ENCODE measurements at regions not wholly inside any gene's neighbourhood (a gene's known extent, or its start where the extent isn't known, plus 50 kb on each side); places are given as distances from the start of the nearest gene placed in this dataset.
"Not testable (repeated sequence)": the region's sequence is repeated elsewhere in the genome, so short reads cannot be mapped to it uniquely, and the experiment has no call there.

- DNase-seq: no peak
These were observed 771.4 kb downstream of the AACS start for GRCh38 chr12:125836647-125837046.

GRCh38 chr12:125841332-125841731 is 776.1 kb downstream of the AACS start:
- DNase-seq: no peak

- no peak for DNase-seq
These were observed 786.9 kb downstream of the AACS start for GRCh38 chr12:125852116-125852515.

GRCh38 chr12:125852679-125853078 is 787.4 kb downstream of the AACS start:
- no peak for DNase-seq

- DNase-seq: no peak
These were observed 788.4 kb downstream of the AACS start for GRCh38 chr12:125853670-125854069.

GRCh38 chr12:125856366-125856765 is 791.1 kb downstream of the AACS start:
- no peak for DNase-seq

- no peak for DNase-seq
These were observed 791.7 kb downstream of the AACS start for GRCh38 chr12:125856896-125857295.

GRCh38 chr12:125860672-125861288 is 795.5 kb downstream of the AACS start:
- DNase-seq: no peak

- no peak for DNase-seq
These were observed 796.4 kb downstream of the AACS start for GRCh38 chr12:125861299-125862281.

GRCh38 chr12:125865236-125865635 is 800.0 kb downstream of the AACS start:
- DNase-seq: not testable (repeated sequence)

- DNase-seq: no peak
These were observed 806.8 kb downstream of the AACS start for GRCh38 chr12:125871811-125872594.

- DNase-seq: no peak
These were observed 807.8 kb downstream of the AACS start for GRCh38 chr12:125873016-125873415.

GRCh38 chr12:125878483-125878882 is 813.2 kb downstream of the AACS start:
- DNase-seq: no peak

GRCh38 chr12:125882141-125882540 is 816.9 kb downstream of the AACS start:
- DNase-seq: no peak

GRCh38 chr12:125888921-125889320 is 823.7 kb downstream of the AACS start:
- no peak for DNase-seq

- no peak for DNase-seq
These were observed 824.5 kb downstream of the AACS start for GRCh38 chr12:125889742-125890141.

- no peak for DNase-seq
These were observed 825.2 kb downstream of the AACS start for GRCh38 chr12:125890366-125890905.

- DNase-seq: no peak
These were observed 825.7 kb downstream of the AACS start for GRCh38 chr12:125890971-125891370.

- DNase-seq: no peak
These were observed 827.0 kb downstream of the AACS start for GRCh38 chr12:125892276-125892675.

- no peak for DNase-seq
These were observed 837.8 kb downstream of the AACS start for GRCh38 chr12:125902991-125903390.

GRCh38 chr12:125907351-125907750 is 842.1 kb downstream of the AACS start:
- no peak for DNase-seq

- DNase-seq: no peak
These were observed 854.7 kb downstream of the AACS start for GRCh38 chr12:125919856-125920470.

- DNase-seq: no peak
These were observed 857.1 kb downstream of the AACS start for GRCh38 chr12:125922330-125922729.

Data from NCI-H1092 treated with DMSO at 0.1 percent for 48 hours (cell line).